ENCODE measurements at regions not wholly inside any gene's neighbourhood (a gene's known extent, or its start where the extent isn't known, plus 50 kb on each side); places are given as distances from the start of the nearest gene placed in this dataset.
"Not testable (repeated sequence)": the region's sequence is repeated elsewhere in the genome, so short reads cannot be mapped to it uniquely, and the experiment has no call there.

- no peak for DNase-seq
Measured at GRCh38 chr1:102174259-102174863, 177.6 kb upstream of the OLFM3 start.

- no peak for DNase-seq
Measured at GRCh38 chr1:102172200-102172599, 175.5 kb upstream of the OLFM3 start.

GRCh38 chr1:102163799-102164198 is 167.1 kb upstream of the OLFM3 start:
- no peak for DNase-seq

- no peak for DNase-seq
Measured at GRCh38 chr1:102151242-102151641, 154.5 kb upstream of the OLFM3 start.

- DNase-seq, result no peak
Measured at GRCh38 chr1:102120910-102121309, 124.2 kb upstream of the OLFM3 start.

- DNase-seq, result no peak
Measured at GRCh38 chr1:102118150-102118549, 121.4 kb upstream of the OLFM3 start.

GRCh38 chr1:102110586-102110985 is 113.9 kb upstream of the OLFM3 start:
- DNase-seq, result no peak

GRCh38 chr1:102109493-102109892 is 112.8 kb upstream of the OLFM3 start:
- not testable (repeated sequence) for DNase-seq

- DNase-seq, result no peak
Measured at GRCh38 chr1:102107441-102107840, 110.7 kb upstream of the OLFM3 start.

- DNase-seq, result no peak
Measured at GRCh38 chr1:102105931-102106550, 109.3 kb upstream of the OLFM3 start.

GRCh38 chr1:102103646-102104045 is 106.9 kb upstream of the OLFM3 start:
- no peak for DNase-seq

GRCh38 chr1:102102276-102102780 is 105.6 kb upstream of the OLFM3 start:
- DNase-seq, result no peak

GRCh38 chr1:102100666-102101065 is 103.9 kb upstream of the OLFM3 start:
- DNase-seq, result no peak

GRCh38 chr1:102099916-102100315 is 103.2 kb upstream of the OLFM3 start:
- no peak for DNase-seq

- DNase-seq, result no peak
Measured at GRCh38 chr1:102098536-102098935, 101.8 kb upstream of the OLFM3 start.

GRCh38 chr1:102098081-102098480 is 101.4 kb upstream of the OLFM3 start:
- no peak for DNase-seq

GRCh38 chr1:102097451-102097850 is 100.7 kb upstream of the OLFM3 start:
- DNase-seq, result no peak

GRCh38 chr1:102096162-102096561 is 99.4 kb upstream of the OLFM3 start:
- DNase-seq, result no peak

GRCh38 chr1:102089791-102090190 is 93.1 kb upstream of the OLFM3 start:
- no peak for DNase-seq

- no peak for DNase-seq
Measured at GRCh38 chr1:102085896-102086295, 89.2 kb upstream of the OLFM3 start.

GRCh38 chr1:102084771-102085535 is 88.2 kb upstream of the OLFM3 start:
- no peak for DNase-seq

GRCh38 chr1:102083192-102083591 is 86.5 kb upstream of the OLFM3 start:
- no peak for DNase-seq

GRCh38 chr1:102074874-102075273 is 78.1 kb upstream of the OLFM3 start:
- DNase-seq, result no peak

GRCh38 chr1:102071451-102071850 is 74.7 kb upstream of the OLFM3 start:
- no peak for DNase-seq

All from cerebellar nuclear complex (tissue), 1 donor.